DND-41 (cell line): ENCODE measurements at regions not wholly inside any gene's neighbourhood (a gene's known extent, or its start where the extent isn't known, plus 50 kb on each side); places are given as distances from the start of the nearest gene placed in this dataset.

Experiments
- ATAC-seq: fragments of 200-7000 bp; cut with Tn5 transposase; 3 replicates; pipeline ENCODE4 v1.9.1; 2021; ENCODE audit warnings: low read depth; ENCODE audit not compliant: insufficient read depth
- DNase-seq: peaks from one replicate; pipeline ENCODE4 v3.0.0-alpha.2; 2020
- H2AFZ ChIP-seq: 2 replicates; pipeline ENCODE4 v1.6.0; 2012; ENCODE audit warnings: low read depth, low read length
- H3K27ac ChIP-seq: 2 replicates; pipeline ENCODE4 v1.5.1; 2012; ENCODE audit warnings: low read length, inconsistent platforms
- H3K27me3 ChIP-seq: fragments of 200-600 bp; sonication (generic); 2 replicates; pipeline ENCODE4 v1.6.0; 2012; ENCODE audit warnings: low read length, mild to moderate bottlenecking, inconsistent platforms; ENCODE audit not compliant: insufficient read depth, poor library complexity
- H3K36me3 ChIP-seq: 2 replicates; pipeline ENCODE4 v1.5.1; 2012; ENCODE audit warnings: low read length, inconsistent platforms; ENCODE audit not compliant: insufficient read depth
- H3K4me1 ChIP-seq: 2 replicates; pipeline ENCODE4 v1.5.1; 2012; ENCODE audit warnings: mild to moderate bottlenecking, low read length; ENCODE audit not compliant: insufficient read depth
- H3K4me2 ChIP-seq: 2 replicates; pipeline ENCODE4 v1.6.0; 2012; ENCODE audit warnings: mild to moderate bottlenecking, moderate library complexity, low read length, inconsistent platforms; ENCODE audit not compliant: insufficient read depth
- H3K4me3 ChIP-seq, 2 experiments: fragments of 200-600 bp in 1 of 2; shearing (Covaris generic) in 1 of 2; 2 replicates each; pipeline ENCODE4 v1.5.1; 2012 to 2016; ENCODE audit warnings: inconsistent platforms in 2 of 2, low read length in 2 of 2, mild to moderate bottlenecking in 2 of 2, low read depth in 1 of 2, moderate library complexity in 1 of 2
- H3K79me2 ChIP-seq: 2 replicates; pipeline ENCODE4 v1.6.0; 2012; ENCODE audit warnings: low read length, inconsistent platforms; ENCODE audit not compliant: insufficient read depth
- H3K9ac ChIP-seq: 2 replicates; pipeline ENCODE4 v1.6.0; 2012; ENCODE audit warnings: low read depth, mild to moderate bottlenecking, inconsistent platforms, low read length, moderate library complexity
- H3K9me3 ChIP-seq: 2 replicates; pipeline ENCODE4 v1.5.1; 2012; ENCODE audit warnings: low read length, moderate library complexity, mild to moderate bottlenecking, inconsistent platforms; ENCODE audit not compliant: insufficient read depth, severe bottlenecking
- H4K20me1 ChIP-seq: 2 replicates; pipeline ENCODE4 v1.6.0; 2012; ENCODE audit warnings: low read length; ENCODE audit not compliant: insufficient read depth
- EZH2 ChIP-seq: IDR thresholded peaks from 3 replicates; pipeline ENCODE4 v1.6.1; 2012; ENCODE audit warnings: borderline replicate concordance, low read depth, mild to moderate bottlenecking, moderate library complexity, low read length, inconsistent platforms; ENCODE audit not compliant: severe bottlenecking
- TF ChIP-seq, protein P1 (sequence below): IDR thresholded peaks from 2 replicates; pipeline ENCODE4 v1.5.1; 2012; ENCODE audit warnings: borderline replicate concordance, low read length, moderate library complexity, mild to moderate bottlenecking; ENCODE audit not compliant: poor library complexity, severe bottlenecking; ENCODE audit errors: extremely low read depth

DNA sequence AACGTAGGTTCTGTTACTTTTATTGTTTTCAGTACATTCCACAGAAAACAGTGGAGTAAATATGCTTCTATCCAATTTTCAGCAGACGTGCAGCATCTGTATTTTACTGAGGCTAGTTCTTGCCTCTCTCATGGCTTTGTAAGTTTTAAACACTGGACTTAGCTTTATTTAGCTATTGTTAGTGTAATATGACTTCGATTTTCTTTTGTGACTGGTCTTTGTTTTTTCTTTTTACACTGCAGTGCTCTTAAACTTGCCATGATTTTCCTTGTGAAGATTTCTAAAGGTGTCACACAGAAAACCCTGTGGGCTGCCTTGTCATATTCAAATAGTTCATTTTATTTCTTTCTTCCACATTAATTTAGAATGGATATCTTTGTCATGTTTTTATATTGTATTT lies 1234.9 kb upstream of the CITED2 start:
- no peak for DNase-seq
- Histone ChIP-seq H3K4me2 (no peak overlapping the region), H3K36me3 (no peaks in the 10 kb centered on the region), H4K20me1 (no peaks in the 10 kb centered on the region), H3K4me1 (no peaks in the 10 kb centered on the region), H2AFZ (no peak overlapping the region), H3K4me3 (no peak overlapping the region), H3K9me3 (no peaks in the 10 kb centered on the region), H3K27ac (no peak overlapping the region), H3K9ac (no peak overlapping the region), H3K27me3 (no peaks in the 10 kb centered on the region), H3K79me2 (no peaks in the 10 kb centered on the region)
- ATAC-seq = no peak
- TF ChIP-seq, protein P1, sequence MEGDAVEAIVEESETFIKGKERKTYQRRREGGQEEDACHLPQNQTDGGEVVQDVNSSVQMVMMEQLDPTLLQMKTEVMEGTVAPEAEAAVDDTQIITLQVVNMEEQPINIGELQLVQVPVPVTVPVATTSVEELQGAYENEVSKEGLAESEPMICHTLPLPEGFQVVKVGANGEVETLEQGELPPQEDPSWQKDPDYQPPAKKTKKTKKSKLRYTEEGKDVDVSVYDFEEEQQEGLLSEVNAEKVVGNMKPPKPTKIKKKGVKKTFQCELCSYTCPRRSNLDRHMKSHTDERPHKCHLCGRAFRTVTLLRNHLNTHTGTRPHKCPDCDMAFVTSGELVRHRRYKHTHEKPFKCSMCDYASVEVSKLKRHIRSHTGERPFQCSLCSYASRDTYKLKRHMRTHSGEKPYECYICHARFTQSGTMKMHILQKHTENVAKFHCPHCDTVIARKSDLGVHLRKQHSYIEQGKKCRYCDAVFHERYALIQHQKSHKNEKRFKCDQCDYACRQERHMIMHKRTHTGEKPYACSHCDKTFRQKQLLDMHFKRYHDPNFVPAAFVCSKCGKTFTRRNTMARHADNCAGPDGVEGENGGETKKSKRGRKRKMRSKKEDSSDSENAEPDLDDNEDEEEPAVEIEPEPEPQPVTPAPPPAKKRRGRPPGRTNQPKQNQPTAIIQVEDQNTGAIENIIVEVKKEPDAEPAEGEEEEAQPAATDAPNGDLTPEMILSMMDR = no peak
- no peak for TF ChIP-seq EZH2

DNA sequence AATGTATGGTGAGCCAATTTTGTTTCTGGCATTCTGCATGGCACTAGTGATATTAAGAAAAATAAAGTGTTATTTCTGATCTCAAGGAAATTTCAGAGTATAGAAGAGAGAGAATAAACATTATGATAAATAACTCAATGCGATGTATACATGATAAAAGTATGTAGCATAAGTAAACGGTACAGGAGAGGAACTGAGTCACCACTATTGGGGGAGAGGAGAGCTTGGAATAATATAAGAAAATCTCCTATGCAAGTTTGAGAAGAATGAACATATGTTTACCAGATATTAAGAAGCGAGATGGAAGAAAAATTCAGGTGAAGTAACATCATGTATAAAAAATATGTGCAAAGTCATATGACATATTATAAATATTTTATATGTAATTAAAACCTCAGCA lies 1230.3 kb upstream of the CITED2 start:
- H3K4me1 ChIP-seq = no peaks in the 10 kb centered on the region
- no peaks in the 10 kb centered on the region for H3K27me3 ChIP-seq
- TF ChIP-seq, protein P1 = no peak
- no peak for TF ChIP-seq EZH2
- H3K9me3 ChIP-seq = no peaks in the 10 kb centered on the region
- no peak for DNase-seq
- no peaks in the 10 kb centered on the region for H3K79me2 ChIP-seq
- H3K36me3 ChIP-seq = no peaks in the 10 kb centered on the region
- no peaks in the 10 kb centered on the region for H4K20me1 ChIP-seq
- no peak overlapping the region for H3K27ac ChIP-seq
- H2AFZ ChIP-seq = no peak overlapping the region
- no peak overlapping the region for H3K4me2 ChIP-seq
- no peak for ATAC-seq
- no peak overlapping the region for H3K4me3 ChIP-seq
- no peak overlapping the region for H3K9ac ChIP-seq

DNA sequence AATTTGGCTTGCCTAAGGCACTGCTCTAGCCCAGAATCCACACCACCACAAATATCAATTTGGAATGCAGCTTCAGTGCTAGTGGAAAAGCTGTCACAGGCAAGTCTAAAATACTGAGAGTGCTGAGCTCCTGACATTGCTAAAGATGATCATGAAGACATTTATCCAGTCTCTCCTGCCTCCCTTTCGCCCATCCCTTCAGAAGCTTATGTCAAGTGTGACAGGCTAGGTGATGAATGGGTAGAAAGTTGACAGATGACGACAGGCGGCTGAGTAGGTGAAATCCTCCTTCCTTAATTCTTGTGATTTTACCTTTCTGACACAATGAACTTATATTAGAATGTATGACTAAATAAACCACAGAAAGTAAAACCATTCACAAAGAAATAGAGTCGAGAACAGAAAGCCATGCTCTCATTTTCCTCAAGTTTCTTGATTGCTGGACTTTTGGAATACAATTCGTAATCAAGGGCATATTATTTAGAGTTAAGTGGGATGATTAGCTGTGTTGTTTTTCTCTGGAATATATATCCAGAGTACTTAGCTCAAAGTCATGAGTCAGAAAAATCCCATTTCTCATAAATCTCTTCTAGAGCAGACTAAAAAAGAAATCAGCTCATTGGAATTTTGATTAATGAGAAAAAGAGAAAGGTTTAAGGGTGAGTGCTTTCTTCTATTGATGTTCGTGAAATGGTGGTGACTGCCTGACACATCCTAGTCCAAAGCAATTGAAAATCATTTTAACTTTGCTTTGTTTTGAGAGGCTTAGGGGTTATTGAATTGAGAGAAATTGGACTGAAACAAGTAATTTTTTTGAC lies 1228.2 kb upstream of the CITED2 start:
- Histone ChIP-seq H3K4me1 (no peaks in the 10 kb centered on the region), H3K4me3 (no peak overlapping the region), H3K27ac (no peak overlapping the region), H3K9ac (no peak overlapping the region), H3K79me2 (no peaks in the 10 kb centered on the region), H4K20me1 (no peaks in the 10 kb centered on the region), H2AFZ (no peak overlapping the region), H3K9me3 (no peaks in the 10 kb centered on the region), H3K4me2 (no peak overlapping the region), H3K36me3 (no peaks in the 10 kb centered on the region), H3K27me3 (no peaks in the 10 kb centered on the region)
- ATAC-seq = no peak
- no peak for DNase-seq
- TF ChIP-seq EZH2 = no peak
- TF ChIP-seq, protein P1 = no peak
